ENCODE measurements at regions not wholly inside any gene's neighbourhood (a gene's known extent, or its start where the extent isn't known, plus 50 kb on each side); places are given as distances from the start of the nearest gene placed in this dataset.

- Histone ChIP-seq H2AK9ac (replicated peaks; ENCODE audit: low read depth, low read length, poor library complexity) (no peak overlapping the region), H2AK5ac (ENCODE audit: low read depth, low read length) (no peak overlapping the region), H2AFZ (replicated peaks; ENCODE audit: low read length, poor library complexity) (no peak overlapping the region), H3K9ac (ENCODE audit: low read depth, low read length) (no peak overlapping the region), H2BK15ac (ENCODE audit: low read depth, low read length) (no peak overlapping the region), H3K23ac (ENCODE audit: low read depth, low read length) (no peak overlapping the region), H3K79me1 (ENCODE audit: low read depth in 1 of 2, low read length in 2 of 2) (no peaks in the 10 kb centered on the region), H3K18ac (ENCODE audit: low read depth, low read length) (no peak overlapping the region), H4K8ac (ENCODE audit: low read depth in 2 of 2, low read length in 2 of 2) (no peak overlapping the region), H3K36me3 (ENCODE audit: control insufficient read depth, insufficient read depth, low read length) (no peaks in the 10 kb centered on the region), H3K9me3 (ENCODE audit: control insufficient read depth, insufficient read depth, low read length) (peaks cover 17% of the 10 kb centered on the region), H4K91ac (ENCODE audit: insufficient read depth, low read depth, low read length) (no peak overlapping the region), H3K14ac (replicated peaks; ENCODE audit: low read depth, low read length) (no peak overlapping the region), H2BK20ac (ENCODE audit: low read depth, low read length) (no peak overlapping the region), H3K4me1 (ENCODE audit: control insufficient read depth, insufficient read depth, low read length) (no peaks in the 10 kb centered on the region), H3K27ac (ENCODE audit: insufficient read depth, low read length) (no peak overlapping the region), H3K56ac (ENCODE audit: extremely low read depth, insufficient read depth, low read length) (no peak overlapping the region), H3K4ac (ENCODE audit: low read depth, low read length) (no peak overlapping the region), H3K4me2 (ENCODE audit: low read depth, low read length) (no peak overlapping the region), H2BK120ac (ENCODE audit: low read depth, low read length) (no peak overlapping the region), H2BK5ac (ENCODE audit: low read depth, low read length, poor library complexity, severe bottlenecking) (no peak overlapping the region), H4K5ac (ENCODE audit: low read depth, low read length) (no peak overlapping the region), H4K20me1 (ENCODE audit: insufficient read depth, low read length) (no peaks in the 10 kb centered on the region), H3K4me3 (ENCODE audit: insufficient read depth, low read depth, low read length) (no peak overlapping the region), H3K27me3 (ENCODE audit: control insufficient read depth, insufficient read depth, low read length) (no peaks in the 10 kb centered on the region), H3K9me1 (ENCODE audit: insufficient read depth, low read length) (no peaks in the 10 kb centered on the region)
- 42% methylated on average over 2 of the region's 5 CpGs; no CpG with 5 or more reads in 1 of the 2 experiments for WGBS, 2 experiments (ENCODE audit: extremely low coverage in 2 of 2, insufficient read length in 1 of 2)
- ATAC-seq (ENCODE audit: low read depth), result no peak
- ChIA-PET POLR2A (ENCODE audit: unreplicated experiment) (no interaction called here), CTCF (no interaction called here)
- no TSS peak for BruUV-seq (replicated peaks)
- TF ChIP-seq USF2 (IDR thresholded peaks at IDR 0.05; ENCODE audit: low read depth, low read length), result no peak
- TF ChIP-seq MAFK (IDR thresholded peaks at IDR 0.05; ENCODE audit: low read depth, low read length), result peak; percentile 51; the same call in 1 of the 2 replicates
- intact Hi-C loops (cut with micrococcal nuclease), result no loop called here
- dilution Hi-C loops (cut with HindIII; ENCODE audit: low sequenced_read_pairs, unreplicated experiment), result no loop called here
- no peak for DNase-seq
- in situ Hi-C loops (cut with MboI; ENCODE audit: low sequenced_read_pairs), result no loop called here
Observed at GRCh38 chr1:4581807-4582206, 72.6 kb upstream of the AJAP1 start.
